Inferior parietal cortex (tissue), 1 donor: ENCODE measurements at regions not wholly inside any gene's neighbourhood (a gene's known extent, or its start where the extent isn't known, plus 50 kb on each side); places are given as distances from the start of the nearest gene placed in this dataset.

Experiments used
- DNase-seq: peaks from one replicate; pipeline ENCODE4 v3.0.0-alpha.2; 2016; ENCODE audit errors: extremely low spot score

- no peak for DNase-seq
Measured at GRCh38 chr13:95352486-95352885, 51.2 kb upstream of the ABCC4 start.

DNA sequence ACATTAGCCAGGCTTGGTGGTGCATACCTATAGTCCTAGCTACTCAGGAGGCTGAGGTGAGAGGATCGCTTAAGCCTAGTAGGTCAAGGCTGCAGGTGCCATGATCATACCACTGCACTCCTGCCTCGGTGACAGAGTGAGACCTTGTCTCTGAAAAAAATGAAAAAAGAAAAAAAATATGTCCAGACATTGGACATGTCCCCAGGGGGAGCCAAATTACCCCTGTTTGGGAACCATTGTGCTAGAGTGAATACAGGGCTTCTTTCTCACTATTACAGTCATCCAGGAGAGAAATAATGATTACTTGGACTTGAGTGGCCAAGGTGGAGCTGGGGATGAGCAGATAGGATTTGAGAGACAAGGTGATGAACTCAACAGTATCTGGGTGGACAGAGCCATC is 52.9 kb upstream of the ABCC4 start:
- no peak for DNase-seq

DNA sequence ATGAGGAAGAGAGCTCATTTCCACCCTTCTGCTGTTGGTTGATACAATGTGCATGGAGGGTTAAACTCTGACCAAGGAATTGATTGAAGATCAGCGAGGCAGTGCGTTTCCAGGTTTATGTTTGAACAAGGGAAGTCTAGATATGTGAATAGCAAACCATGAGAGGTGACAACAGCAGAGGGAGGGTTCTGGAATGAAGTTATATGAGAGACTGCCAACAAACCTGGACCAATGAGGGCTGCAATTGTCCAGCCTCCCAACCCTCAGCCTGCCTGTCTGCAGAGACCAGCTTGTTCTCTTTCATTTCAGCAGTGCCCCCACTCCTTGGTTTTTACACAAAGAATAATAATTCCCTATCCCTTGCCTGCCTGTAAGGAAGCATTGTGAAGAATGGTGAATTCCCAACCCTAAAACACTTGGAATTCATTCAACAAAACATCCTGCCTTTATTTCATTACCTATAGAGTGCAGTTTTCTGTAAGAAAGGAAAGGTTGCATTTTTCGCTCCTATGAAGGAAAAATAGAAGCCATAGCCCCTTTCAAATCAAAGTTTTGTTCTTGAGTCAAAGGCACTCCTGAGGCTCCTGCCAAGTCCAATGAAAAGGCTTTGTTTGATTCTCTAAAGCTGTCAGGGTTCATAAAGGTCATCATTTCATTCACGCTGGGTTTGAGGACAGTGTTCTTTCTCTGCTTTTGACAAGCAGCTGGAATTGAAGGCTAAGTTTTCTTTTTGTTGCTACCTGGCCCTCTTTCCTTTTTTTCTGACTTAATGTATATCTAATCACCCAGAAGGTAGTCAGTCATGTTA is 53.6 kb upstream of the ABCC4 start:
- DNase-seq, result no peak

DNA sequence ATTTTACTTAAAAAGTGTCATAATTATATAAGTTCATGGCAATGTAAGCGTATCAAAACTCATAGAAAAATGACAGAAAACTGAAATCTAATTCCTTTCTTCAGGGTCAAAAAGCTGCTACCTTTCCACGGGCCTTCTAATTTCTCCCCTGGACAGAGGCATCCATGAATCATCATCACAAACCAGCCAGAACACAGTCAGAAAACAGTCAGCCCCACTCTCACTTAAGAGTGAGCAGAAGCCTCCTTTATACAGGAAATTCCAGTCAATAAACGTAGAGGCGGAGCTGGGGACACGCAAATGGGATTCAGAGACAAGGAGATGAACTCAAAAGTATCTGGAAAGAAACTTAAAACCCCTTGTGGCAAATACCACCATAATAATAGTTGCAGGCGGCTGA is 54.2 kb upstream of the ABCC4 start:
- DNase-seq, result no peak

GRCh38 chr13:95356916-95357315 is 55.7 kb upstream of the ABCC4 start:
- DNase-seq, result no peak

DNA sequence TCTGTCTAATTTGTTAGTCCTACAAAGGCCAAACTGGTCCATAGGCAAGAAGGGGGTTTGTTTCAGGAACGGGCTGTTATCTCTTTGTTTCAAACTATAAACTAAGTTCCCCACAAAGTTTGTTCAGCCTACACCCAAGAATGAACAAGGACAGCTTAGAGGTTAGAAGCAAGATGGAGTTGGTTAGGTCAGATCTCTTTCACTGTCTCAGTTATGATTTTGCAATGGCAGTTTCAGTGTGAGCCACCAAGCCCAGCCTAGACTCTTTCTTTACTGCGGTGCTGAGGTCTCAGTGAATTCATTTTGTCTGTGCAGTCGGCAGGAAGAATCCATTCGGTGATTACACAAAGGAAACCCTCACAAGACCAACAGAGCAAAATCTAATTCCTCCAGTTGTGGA is 56.6 kb upstream of the ABCC4 start:
- no peak for DNase-seq

DNA sequence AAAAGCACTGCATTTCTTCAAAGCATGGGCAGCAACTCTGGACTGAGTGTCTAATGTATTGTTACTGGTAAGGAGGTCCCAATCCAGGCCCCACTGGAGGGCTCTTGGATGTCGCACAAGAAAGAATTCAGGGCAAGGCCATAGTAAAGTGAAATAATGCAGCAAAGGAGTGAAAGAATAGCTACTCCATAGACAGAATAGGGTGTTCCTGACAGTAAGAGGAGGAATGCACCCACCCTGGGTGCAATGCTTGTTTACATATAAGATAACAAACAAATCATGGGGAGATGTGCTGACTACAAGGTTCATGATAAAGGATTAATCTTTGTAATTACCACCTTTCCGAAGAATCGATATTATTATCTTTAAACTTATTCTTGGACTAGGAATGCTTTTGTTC is 58.8 kb upstream of the ABCC4 start:
- no peak for DNase-seq

DNA sequence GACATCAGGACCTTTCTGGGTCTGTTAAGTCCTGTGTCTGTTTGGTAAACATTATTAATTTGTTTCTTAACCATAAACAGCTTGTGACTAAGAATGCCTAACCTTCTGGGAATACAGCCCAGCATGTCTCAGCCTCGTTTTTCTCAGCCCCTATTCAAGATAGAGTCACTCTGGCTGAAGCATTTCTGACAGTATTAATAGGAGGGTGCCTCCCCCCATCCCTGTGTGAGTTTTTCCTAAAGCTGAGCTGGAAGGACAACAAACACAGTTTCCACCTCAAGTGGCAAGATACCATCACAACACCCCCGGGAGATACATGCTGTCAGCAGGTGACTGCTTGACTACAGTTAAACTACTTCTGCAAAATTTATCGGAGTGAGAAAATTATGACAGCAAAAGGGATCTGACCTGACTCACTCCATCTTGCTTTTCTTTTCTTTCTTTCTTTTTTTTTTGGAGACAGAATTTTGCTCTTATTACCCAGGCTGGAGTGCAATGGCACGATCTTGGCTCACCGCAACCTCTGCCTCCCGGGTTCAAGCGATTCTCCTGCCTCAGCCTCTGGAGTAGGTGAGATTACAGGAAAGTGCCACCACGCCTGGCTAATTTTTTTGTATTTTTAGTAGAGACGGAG is 59.3 kb upstream of the ABCC4 start:
- no peak for DNase-seq

DNA sequence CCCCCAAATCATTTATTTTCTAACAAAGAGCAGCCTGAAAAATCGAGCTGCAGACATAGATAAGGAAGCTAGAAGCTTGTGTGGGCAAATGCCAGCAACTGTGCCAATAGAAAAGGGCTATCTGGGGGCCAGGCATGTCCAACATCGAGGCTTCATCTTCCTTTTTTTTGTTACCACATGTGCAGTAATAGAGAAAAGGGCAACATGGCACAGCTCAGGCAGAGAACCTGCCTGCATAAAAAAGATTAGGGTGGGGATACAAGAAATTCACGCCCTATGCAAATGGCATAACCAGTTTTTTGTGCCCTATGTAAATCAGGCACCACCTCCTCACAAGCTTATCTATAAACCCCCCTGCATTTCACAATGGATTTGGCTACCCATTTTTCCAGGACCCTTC is 60.4 kb upstream of the ABCC4 start:
- DNase-seq, result no peak

- DNase-seq, result no peak
Measured at GRCh38 chr13:95362666-95363065, 61.4 kb upstream of the ABCC4 start.

GRCh38 chr13:95367309-95367843 is 66.1 kb upstream of the ABCC4 start:
- DNase-seq, result no peak

- DNase-seq, result no peak
Measured at GRCh38 chr13:95368998-95369397, 67.7 kb upstream of the ABCC4 start.

GRCh38 chr13:95375706-95376105 is 74.5 kb upstream of the ABCC4 start:
- no peak for DNase-seq

GRCh38 chr13:95378603-95379002 is 77.4 kb upstream of the ABCC4 start:
- no peak for DNase-seq

DNA sequence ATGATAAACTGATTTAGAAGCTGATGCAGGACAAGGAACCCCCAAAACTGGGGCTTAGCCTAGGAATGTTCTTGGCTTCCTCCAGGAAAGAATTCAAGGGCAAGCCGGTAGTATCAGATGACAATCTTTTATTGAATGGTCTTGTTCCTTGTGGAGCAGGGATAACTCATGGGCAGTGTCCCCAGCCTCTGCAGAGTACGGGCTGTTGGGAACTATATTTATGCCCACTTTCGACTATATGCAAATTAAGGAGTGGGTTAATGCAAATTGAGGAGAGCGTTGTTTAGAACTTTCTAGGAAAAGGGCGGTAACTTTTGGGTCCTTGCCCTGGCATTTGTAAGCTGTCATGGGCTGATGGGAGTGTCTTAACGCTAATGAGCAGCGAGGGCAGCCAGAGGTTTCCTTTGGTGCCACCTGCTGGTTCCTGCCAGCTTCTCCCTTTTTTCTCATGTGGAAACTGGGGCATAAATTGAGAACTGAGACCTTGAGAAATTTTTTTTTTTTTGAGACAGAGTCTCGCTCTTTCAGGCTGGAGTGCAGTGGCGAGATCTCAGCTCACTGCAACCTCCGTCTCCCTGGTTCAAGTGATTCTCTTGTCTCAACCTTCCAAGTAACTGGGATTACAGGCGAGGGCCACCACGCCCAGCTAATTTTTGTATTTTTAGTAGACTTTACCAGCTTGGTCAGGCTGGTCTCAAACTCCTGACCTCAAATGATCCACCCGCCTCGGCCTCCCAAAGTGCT is 79.4 kb upstream of the ABCC4 start:
- DNase-seq, result peak; percentile 82

DNA sequence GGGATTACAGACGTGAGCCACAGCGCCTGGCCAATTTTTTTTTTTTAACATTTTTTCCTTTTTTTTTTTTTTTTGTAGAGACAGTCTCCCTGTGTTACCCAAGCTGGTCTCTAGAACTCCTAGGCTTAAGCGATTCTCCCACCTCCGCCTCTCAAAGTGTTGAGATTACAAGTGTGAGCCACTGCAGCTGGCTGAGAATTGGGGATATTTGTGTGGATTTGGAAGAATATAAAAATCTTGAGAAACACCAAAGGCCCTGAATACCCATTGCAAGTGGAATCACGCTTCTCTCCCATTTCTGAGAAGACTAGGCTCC is 79.9 kb upstream of the ABCC4 start:
- DNase-seq, result no peak

DNA sequence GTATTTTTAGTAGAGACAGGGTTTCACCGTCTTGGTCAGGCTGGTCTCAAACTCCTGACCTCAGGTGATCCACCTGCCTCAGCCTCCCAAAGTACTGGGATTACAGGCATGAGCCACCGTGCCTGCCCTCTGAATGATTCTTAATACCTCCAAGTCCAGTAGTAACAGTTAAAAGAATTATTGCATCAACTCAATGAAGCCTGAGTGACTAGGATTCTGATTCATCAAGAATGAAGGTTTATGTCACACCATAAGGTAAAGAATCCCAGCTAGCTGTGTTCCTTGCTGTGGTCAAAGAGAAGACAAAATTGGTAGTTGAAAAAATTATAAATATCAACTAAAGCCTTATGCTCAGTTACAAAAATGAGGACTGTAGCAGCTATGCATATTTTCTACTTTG is 81.2 kb upstream of the ABCC4 start:
- no peak for DNase-seq

DNA sequence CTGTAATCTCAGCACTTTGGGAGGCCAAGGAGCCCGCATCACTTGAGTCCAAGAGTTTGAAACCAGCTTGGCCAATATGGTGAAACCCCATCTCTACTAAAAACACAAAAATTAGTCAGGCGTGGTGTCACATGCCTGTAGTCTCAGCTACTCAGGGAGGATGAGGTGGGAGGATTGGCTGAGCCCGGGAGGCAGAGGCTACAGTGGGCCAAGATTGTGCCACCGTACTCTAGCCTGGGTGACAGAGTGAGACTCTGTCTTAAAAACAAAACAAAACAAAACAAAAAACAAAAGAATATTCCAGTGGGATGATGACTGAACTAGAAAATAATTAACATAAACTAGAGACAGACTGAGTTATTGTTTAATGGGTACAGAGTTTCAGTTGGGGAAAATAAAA is 81.7 kb upstream of the ABCC4 start:
- no peak for DNase-seq

DNA sequence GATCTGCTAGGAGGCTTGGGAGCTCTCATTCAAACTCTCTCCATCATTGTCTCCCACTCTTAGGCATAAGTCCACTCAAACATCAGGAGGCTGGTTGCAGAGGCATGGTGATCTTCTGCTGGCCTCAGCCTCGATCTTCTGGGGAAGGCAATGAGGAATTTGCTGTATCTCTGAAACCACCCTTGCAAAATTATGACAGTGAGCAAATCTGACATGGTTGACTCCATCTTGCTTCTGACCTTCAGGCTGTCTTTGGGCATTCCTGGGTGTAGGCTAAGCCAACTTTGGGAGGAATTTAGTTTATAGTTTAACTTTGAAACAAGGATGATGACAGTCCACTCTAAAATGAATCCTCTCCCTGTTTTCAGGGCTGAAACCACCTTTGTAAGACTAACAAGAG is 84.1 kb upstream of the ABCC4 start:
- DNase-seq, result no peak

- DNase-seq, result no peak
Measured at GRCh38 chr13:95385798-95386197, 84.5 kb upstream of the ABCC4 start.

DNA sequence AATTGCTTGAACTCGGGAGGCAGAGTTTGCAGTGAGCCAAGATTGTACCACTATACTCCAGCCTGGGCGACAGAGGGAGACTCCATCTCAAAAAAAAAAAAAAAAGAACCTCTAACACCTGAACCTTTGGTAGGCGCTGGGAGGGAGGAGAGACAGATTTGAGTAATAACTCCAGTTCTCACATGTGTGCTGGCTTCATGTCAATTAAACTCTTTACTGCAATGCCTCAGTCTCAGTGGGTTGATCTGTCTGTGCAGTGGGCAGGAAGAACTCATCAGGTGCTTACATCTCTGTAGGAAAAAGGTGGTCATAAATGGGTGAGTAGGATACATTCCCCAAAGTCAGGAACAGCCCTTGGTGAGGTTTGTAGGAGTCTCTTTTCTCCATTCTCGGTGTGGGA is 85.1 kb upstream of the ABCC4 start:
- no peak for DNase-seq

GRCh38 chr13:95387733-95388207 is 86.5 kb upstream of the ABCC4 start:
- peak; percentile 20 for DNase-seq
